ENCODE measurements at regions not wholly inside any gene's neighbourhood (a gene's known extent, or its start where the extent isn't known, plus 50 kb on each side); places are given as distances from the start of the nearest gene placed in this dataset.

DNA sequence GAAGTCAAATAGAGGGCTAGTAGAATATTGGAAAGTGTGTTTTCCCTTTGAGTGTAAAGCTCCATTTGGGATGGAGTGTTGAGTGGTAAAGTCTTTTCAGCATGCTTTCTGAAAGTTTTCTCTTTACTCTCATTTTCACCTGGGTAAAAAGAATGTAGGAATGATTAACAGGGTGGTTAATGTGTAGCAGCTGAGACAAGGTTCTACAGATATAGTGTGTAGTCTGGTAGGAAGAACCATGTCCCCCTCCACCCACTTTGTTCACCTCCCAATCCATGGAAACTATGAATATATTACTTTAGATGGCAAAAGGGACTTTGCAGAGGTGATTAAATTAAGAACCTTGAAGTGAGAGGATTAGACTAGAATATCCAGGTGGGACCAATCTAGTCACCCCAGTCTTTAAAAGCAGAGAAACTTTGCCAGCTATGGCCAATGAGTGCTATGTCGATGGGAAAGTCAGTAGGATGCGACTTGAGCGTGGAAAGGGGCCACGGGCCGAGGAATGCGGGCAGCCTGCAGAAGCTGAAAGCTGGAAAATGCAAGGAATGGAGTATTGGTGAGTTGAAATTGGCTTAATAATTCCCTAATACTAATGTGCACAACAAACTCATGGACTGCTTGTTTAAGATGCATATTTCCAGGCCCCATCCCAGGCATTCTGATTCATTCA, 166.3 kb upstream of the AHR start:
- no peak for DNase-seq

DNA sequence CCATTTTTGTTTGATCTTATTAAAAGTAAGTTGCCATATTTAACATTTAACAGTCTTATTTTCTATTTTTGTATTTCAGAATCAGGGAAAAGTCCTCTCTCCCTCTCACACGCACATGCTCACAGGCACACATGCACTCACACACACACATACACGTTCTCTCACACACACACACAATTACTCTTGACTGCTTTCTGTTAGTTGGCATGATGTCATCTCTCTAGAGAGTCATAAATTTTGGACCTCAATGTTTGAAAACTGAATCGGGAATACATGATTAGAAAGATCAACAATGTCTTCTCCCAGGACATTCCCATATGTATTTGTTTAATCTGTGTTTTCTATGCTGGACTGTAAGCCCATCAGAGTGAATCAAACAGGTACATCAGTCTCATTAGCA, 165.7 kb upstream of the AHR start:
- DNase-seq: no peak

DNA sequence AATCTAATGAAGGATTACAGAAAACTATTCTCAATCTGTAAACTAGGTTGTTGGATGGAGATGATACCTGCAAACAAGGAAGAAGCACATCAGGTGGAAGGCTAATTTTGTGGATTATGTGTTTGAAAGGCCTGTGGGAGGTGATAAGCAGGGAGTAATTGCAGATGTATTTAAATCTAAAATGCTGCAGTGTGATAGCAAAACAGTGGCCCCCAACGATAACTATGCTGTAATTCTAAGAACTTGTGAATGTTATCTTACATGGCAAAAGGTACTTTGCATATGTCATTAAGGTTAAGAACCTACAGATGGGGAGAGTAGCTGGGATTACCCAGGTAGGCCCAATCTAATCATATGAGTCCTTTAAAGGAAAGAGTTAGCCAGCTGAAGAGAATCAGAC, 164.5 kb upstream of the AHR start:
- DNase-seq: no peak

DNA sequence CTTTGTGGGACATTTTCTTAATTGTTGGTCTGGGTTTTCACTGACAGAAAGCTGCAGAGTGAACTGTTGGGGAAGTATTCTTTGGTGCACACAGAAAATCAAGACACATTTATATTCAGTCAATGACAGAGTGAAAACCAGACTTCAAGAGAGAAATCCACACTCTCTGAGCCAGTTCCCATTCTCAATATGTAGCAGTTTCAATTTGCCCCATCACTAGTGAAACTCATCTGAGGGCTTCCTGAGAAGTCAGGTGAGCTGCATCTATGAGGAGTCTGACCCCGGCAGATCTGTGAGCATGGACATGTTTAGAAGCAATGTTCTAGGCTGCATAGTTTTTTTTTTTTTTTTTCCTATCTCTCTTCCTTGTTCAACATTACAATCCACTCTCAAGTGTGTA, 163.7 kb upstream of the AHR start:
- DNase-seq: no peak

DNA sequence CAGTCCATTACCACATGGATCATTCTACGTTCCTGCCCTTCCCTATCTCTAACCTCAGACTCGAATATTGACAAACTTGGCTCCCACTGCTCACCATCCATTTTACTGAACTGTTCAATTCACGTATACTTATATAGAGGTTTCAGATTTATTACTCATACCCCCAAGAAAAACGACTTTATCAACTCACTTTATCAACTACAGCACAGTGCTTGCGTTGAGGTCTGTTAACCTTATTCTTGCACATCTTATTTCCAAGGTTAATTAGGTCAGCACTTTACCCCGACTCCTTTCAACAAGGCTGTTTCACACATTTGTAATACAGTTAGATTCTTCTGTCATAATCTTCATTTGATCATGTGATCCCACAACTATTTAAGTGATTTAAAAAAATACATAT, 162.3 kb upstream of the AHR start:
- no peak for DNase-seq

DNA sequence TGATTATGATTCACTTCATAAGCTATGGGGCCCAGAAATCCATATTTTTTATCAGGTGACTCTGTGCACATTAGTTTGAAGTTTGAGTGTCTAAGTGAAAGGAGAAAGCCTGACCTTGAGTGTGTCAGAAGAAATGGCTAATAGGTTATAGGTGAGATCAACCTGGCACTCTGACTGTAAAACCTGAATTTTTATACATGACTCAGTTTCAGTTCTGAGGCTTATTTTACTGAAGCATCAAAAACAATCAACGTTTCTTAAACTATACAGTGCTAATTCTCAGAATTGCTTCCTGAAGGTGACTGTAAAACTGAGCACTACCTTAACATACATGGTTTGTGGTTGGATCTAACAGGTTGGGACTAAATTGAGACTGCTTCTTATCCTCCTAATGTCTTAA, 159.4 kb upstream of the AHR start:
- no peak for DNase-seq

DNA sequence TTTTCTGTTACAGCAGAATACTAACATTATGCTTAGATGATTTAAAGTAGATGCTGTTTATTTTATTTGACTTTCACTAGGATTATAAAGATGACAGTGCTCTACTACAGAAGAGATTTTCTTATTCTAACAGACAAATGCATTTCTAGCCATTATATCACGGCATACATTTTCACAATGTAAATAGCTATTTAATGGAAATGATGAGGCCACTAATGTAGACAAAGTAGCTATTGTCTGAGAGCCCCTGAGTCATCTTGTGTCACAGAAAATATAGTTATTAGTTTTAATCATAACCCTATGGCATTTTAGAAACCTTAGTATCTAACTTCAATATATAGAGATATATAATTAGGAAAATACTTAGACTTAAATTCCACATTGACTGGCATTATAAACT, 158.0 kb upstream of the AHR start:
- no peak for DNase-seq

DNA sequence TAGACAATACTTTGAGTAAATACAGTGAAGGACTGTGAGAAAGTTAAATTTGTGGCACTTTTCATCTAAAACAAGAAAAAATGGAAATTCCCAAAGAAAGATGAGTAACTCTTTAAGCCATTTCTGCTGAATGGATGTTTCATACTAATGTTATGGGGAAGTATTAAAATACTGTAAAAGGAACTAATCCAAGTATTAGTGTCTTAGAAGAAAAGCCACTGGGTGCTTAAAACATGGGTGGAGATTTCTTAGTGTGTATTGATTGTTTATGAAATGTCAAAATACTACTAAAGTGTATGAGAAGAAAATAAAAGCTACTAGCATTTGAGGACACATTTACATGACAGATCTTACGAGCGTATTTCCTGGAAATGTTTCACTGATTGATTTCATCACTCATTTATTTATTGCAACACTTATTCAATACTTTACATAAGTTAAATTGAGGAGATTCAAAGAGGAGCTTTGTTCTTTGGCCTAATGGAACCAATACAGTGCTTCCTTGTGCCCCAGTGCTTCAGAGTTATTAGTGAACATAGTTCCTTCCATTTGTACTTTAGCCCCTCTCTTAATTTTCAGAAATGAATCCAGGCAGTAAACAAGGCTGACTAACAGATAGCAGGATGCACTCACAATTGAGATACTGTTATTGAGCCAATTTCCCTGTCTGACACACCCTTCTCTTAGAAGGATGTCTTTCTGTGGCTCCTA, 155.5 kb upstream of the AHR start:
- DNase-seq: no peak

DNA sequence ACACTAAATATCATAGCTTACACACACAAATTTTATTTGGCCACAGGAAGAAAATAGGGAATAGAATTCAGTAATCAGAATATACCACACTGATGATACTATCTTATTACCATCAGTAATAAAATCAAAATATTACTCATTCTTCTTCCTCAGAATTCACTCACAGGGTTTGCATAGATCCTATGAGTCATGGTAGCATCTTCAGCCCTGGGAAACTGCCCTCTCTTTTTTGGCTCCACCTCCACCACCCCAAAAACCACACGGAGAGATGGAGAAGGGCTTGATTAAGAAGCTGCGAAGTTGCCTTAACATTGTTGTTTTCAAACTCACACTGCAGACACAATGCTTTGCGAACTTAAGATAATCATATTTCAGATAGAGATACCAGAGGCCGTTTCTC, 154.1 kb upstream of the AHR start:
- peak; percentile 64 to 71 for DNase-seq

DNA sequence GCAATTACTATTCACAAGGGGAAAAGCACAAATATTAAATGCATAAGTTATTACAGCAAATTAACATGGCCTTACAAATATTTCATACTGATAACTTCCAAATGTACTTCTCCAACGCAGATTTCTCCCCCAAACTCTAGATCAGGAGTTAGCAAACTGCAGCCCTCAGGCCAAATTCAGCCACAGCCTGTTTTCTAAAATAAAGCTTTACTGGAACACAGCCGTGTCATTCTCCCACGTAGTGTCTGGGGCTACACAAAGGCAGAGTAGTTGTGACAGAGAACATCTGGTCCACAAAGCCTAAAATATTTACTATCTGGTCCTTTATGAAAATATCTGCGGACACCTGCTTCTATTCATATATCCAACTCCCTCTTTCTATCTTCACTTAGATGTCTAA, 151.8 kb upstream of the AHR start:
- no peak for DNase-seq

DNA sequence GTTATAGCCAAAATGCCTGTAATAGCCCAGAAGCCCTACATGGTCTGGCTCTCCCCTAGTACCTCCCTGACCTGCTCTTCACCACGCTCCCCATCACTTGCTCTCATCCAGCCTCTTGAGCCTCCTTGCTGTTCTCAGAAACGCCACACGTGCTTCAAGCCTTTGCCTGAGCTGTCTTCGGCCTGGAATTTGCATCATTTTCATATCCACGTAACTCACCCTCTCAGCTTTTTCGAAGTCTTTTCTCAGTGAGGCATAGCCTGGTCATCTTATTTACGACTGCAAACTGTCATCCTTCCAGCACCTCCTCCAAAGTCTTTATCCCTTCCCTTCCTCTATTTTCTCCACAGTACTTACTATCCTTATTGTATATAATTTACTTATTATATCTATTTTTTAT, 151.0 kb upstream of the AHR start:
- no peak for DNase-seq

DNA sequence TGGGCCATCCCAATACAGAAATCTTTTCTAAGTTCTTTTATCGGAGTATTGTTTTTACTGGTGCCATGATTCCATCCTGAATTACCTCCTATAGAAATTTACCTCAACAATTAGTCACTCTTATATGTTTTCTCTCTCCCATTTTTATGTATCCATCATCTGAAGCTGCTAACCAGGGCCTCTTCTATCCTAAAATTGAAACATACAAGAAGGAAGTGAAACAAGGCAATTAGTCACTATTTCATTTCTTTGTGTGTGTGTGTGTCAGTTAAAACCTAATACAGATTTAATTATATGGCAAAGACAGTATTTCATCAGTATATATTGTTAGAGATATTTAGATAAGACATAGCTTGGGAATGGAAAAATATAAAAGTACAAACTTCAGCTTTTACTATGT, 148.4 kb upstream of the AHR start:
- DNase-seq: no peak

DNA sequence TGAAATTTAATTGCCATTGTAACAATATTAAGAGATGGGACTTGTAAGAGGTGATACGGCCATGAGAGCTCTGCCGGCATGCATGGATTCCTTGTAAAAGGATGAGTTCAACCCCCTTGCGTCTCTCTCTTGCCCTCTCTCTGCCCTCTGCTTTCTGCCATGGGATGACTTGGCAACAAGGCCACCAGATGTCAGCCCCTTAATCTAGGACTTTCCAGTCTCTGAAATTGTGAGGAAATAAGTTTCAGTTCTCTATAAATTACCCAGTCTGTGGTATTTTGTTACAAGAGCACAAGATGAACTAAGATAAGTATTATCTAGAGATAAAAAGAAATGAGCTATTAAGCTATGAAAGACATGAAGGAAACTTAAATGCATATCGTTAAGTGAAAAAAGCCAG, 145.7 kb upstream of the AHR start:
- no peak for DNase-seq

DNA sequence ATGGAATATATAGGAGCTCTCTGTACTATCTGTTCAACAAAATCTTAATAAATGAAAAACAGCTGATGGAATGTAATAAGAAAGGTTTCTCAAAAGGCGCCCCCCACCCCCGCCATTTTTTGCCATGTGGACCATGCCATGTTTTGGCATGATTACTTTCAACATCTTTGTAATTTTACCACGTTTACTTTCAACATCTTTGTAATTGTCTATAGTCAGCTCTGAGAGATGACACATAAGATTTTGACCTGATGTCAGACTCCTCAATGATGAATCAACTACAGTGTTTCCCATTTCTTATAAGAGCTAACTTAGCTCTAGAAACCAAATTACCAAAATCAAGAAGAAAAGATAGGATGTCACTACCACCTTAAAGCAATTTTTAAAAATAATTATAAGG, 144.9 kb upstream of the AHR start:
- peak in 1 of 2 donors; percentile 17 for DNase-seq

DNA sequence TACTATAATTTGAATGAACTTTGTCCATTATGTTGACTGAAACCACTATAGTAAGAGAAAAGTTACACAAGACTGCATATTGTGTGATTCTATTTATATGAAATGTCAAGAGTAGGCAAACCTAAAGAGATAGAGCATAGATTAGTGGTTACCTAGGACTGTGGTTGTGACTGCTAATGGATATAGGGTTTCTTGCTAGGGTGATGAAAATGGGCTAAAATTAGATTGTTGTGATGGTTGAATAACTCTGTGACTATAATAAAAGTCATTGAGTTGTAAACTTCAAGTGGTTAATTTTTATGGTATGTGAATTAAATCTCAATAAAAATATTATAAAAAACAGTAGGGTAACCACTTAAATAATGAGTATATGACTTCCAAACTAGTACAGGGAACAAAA, 142.9 kb upstream of the AHR start:
- DNase-seq: no peak

DNA sequence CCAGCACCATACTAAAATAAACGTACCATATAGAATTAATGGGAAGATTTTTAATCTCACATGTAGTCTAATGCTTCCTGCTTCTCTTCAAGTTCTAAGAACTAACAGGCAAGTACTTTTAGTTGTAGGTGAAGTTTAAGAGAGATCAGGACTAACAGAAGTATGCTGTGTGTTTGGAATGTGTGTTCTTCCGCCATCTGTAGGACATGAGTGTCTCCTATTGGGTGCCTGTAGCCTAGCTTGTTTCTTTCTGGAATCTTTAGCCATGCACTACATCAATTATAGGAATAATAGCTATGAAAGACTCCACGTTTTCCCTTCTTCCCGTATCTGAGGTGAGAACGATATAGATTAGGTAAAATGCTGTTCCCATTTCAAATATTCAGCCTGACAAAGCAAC, 140.2 kb upstream of the AHR start:
- no peak for DNase-seq

DNA sequence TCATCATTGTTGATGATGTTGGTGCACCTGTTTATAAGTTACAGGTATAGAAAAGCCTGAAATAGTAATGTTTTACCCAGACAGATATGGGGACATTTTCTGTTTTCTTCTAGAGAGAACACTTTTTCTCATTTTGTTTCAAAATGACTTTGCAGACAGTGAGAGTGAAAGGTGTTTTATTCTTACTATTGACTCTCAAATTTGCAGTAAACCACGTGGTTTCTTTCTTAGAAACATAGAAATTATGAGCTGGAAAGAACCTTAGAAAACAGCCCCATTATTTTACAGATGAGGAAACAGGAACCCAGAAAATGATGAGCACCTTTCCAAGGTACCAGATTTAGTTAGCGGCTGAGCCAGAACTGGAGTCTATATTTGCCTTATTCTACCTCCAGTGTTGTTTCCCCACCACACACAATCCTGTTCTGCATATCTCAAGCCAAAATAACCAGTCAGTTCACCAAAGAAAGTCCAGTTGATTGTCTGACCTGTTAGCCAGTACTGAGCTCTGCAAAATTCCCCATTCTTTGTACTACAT, 138.9 kb upstream of the AHR start:
- peak in 1 of 2 donors; percentile 27 for DNase-seq

DNA sequence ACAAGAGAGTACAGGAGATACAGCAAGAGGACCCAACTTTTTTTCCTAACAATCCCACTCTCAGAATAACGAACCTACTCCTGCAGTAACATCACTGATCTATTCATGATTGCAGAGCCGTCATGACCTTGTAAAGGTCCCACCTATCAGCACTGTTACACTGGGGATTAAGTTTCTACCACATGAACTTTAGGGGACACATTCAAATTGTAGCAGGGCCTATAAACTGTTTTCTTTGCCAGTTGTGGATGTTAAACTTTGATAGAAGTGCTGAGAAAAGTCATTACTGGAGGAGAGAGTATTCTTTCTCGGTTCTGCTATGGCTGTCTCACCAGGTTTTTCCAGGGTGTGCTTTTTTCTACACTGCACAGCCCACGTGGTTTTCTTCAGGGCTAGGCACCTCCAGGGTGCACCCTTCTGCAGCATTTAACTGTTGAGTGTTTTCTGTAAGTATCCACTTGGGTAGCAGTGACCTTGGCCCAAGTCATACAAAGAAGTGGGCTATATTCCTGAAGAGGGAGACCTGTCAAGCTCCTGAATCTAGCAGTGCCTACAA, 131.6 kb upstream of the AHR start:
- DNase-seq: peak; percentile 19 to 31

DNA sequence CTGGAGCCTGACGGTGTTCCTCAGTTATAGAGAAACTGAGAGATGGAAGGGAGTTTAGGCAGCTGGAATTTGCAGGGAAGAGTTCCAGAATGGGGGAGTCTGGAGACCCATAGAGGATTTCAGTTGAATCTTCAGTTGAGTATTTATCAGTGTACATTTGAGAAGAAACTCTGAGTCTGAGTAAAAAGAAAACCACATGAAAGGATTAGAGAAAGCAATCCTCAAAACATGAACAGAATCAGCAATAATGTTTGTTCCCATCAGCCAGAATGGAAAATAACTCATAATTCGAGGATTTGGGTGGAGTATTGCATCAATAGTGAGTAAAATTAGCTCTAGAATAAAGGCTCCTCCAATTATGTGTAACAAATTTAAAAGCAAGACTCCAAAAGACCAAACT, 130.0 kb upstream of the AHR start:
- no peak for DNase-seq

DNA sequence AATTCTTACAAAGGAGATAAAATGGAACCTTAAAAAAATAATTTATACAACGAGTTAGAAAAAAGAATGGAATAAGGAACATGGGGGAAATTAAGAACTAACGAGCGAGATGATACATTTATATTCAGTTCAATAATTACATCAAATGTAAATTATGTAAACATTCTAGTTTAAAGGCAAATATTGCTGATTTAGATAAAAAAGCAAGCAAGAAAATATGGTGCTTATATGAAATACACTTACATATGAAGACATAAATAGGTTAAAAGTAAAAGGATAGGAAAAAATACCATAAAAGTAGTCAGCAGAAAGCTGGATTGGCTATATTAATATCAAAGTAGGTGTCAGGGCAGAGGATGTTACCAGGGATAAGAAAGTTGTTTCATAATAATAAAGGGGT, 127.0 kb upstream of the AHR start:
- no peak for DNase-seq

DNA sequence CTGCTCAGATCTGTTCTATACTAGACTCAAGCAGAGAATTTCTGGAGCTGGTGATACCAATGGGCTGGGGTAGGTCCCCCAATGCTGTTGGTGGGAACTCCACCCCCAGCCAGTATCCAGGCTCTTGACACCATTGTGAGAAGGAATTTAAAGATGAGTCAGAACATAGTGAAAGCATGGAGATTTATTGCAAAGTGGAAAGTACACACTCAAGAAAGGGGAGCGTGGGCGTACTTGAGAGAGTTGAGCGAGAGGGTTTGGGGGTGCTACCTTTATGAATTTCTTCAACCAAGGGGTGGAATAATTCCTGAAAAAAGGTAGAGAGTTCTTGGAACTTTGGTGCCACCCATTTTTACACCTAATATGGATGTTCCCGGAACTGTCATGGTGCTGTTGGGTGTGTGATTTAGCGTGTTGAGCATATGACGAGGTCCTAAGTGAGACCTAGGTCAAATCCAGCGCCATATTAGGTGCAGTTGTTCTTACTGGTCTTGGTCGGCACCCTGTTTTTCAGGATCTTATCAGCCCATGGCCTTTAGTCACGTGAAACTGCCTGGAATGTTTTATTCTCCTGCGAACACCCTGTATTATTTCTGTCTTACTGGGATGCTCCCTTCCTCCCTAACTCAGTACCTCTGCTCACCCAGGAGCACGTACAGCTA, 122.0 kb upstream of the AHR start:
- no peak for DNase-seq

DNA sequence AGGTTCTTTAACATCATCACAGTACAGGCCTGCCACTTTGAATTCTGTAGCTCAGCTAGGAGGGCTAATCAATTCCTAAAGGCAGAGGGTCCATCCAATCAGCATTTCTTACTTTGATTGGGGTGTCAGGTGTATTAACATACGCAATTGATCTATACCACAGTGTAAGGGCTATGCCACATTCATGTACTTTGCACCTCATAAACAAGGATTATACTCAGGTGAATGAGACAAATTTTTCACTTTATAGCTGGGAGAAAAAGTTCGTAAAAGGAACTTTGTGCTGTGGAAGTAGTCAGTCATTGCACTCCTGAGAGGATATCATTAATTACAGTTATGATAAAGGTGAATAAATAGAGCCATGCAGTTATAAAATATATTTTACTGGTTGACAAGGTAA, 119.9 kb upstream of the AHR start:
- no peak for DNase-seq

DNA sequence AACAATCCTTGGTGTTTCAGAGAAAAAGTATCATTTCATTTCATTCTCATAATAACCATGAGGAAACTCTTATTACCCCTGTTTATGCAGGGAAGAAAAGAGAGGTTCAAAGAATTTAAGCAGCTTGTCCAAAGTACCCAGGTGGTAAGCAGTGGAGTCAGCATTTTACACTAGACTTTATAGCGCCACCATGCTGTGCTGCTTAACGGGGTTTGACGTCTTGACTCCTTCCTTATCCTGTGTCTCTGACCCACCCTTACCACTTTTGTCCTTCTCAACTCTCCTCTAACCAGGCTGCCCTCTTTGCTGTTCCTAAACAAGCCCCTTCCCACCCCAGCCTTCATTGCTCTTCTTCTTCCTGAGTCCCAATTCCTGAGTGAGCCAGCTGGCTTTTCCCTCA, 117.0 kb upstream of the AHR start:
- no peak for DNase-seq

Measured in stimulated activated CD4-positive, alpha-beta T cell treated with anti-CD3 and anti-CD28 coated beads, Interleukin-2, amount 100 ng/mL, for 24 hours (primary cell).